GM12878 (cell line): ENCODE measurements at regions not wholly inside any gene's neighbourhood (a gene's known extent, or its start where the extent isn't known, plus 50 kb on each side); places are given as distances from the start of the nearest gene placed in this dataset.

Experiments
- ATAC-seq: fragments of 200-7000 bp; cut with Tn5 transposase; 3 replicates; pipeline ENCODE4 v1.9.1; 2020; ENCODE audit warnings: mild to moderate bottlenecking, moderate library complexity
- BruUV-seq: library from RNA; stranded (reverse); fragments of 400-500 nt; replicated peaks from 2 replicates; lab custom pipeline; 2021; lab: Mats Ljungman, UMichigan
- CTCF ChIA-PET: fragments of 300-600 bp; sonication (Branson Sonifier 250); formaldehyde crosslinking; extraction: SDS; loops from one replicate; lab custom pipeline; 2021; ENCODE audit warnings: inconsistent platforms; lab: Yijun Ruan, JAX
- POLR2A ChIA-PET: fragments of 350-600 bp; formaldehyde crosslinking; extraction: SDS; loops from one replicate; lab custom pipeline; 2021; ENCODE audit warnings: inconsistent platforms; lab: Charles Lee
- RAD21 ChIA-PET: fragments of 300-600 bp; sonication (Branson Sonifier 250); formaldehyde crosslinking; loops from one replicate; lab custom pipeline; 2023; ENCODE audit warnings: antibody characterized with exemption; ENCODE audit not compliant: unreplicated experiment; lab: Charles Lee
- SMC1A ChIA-PET: fragments of 300-600 bp; sonication (Branson Sonifier 250); formaldehyde crosslinking; loops from one replicate; lab custom pipeline; 2023; ENCODE audit not compliant: unreplicated experiment, uncharacterized antibody; lab: Charles Lee
- DNase-seq: peaks from one replicate; pipeline ENCODE4 v3.0.0-alpha.2; 2011; ENCODE audit warnings: low read depth, low spot score
- FAIRE-seq: peaks from 3 replicates; lab custom pipeline; 2011; peaks lifted over from hg19 to GRCh38; lab: Jason Lieb, UNC
- H2AFZ ChIP-seq: 2 replicates; pipeline ENCODE4 v1.6.0; 2011; ENCODE audit warnings: low read depth, low read length, control low read depth; ENCODE audit not compliant: control insufficient read depth
- H3K27ac ChIP-seq: 2 replicates; pipeline ENCODE4 v1.5.1; 2011; ENCODE audit warnings: control low read depth; ENCODE audit not compliant: control insufficient read depth, insufficient read depth
- H3K27me3 ChIP-seq, 2 experiments: replicated peaks in 1 of 2; 2 replicates each; pipeline versions ENCODE4 v1.6.0 to v1.6.1; 2011; ENCODE audit warnings: low read length in 1 of 2; ENCODE audit not compliant: control insufficient read depth in 2 of 2, insufficient read depth in 2 of 2
- H3K36me3 ChIP-seq, 2 experiments: 2 replicates each; pipeline ENCODE4 v1.5.1; 2011; ENCODE audit warnings: low read length in 1 of 2; ENCODE audit not compliant: control insufficient read depth in 2 of 2, insufficient read depth in 2 of 2
- H3K4me1 ChIP-seq: 2 replicates; pipeline ENCODE4 v1.6.1; 2011; ENCODE audit warnings: mild to moderate bottlenecking, low read length, moderate library complexity, mixed read lengths; ENCODE audit not compliant: control insufficient read depth, insufficient read depth
- H3K4me2 ChIP-seq: 2 replicates; pipeline ENCODE4 v1.6.0; 2011; ENCODE audit warnings: control low read depth; ENCODE audit not compliant: control insufficient read depth, insufficient read depth
- H3K4me3 ChIP-seq: fragments of 200-600 bp; sonication (generic); 2 replicates; pipeline ENCODE4 v1.5.1; 2016
- H3K79me2 ChIP-seq: 2 replicates; pipeline ENCODE4 v1.6.0; 2011; ENCODE audit warnings: low read length; ENCODE audit not compliant: control insufficient read depth, insufficient read depth
- H3K9ac ChIP-seq: 2 replicates; pipeline ENCODE4 v1.8.0; 2011; ENCODE audit warnings: low read length, control low read depth, mixed read lengths; ENCODE audit not compliant: control insufficient read depth, insufficient read depth
- H3K9me3 ChIP-seq: replicated peaks from 3 replicates; pipeline ENCODE4 v1.5.1; 2011; ENCODE audit warnings: mild to moderate bottlenecking, low read length; ENCODE audit not compliant: control insufficient read depth, insufficient read depth
- H4K20me1 ChIP-seq: 2 replicates; pipeline ENCODE4 v1.6.0; 2011; ENCODE audit not compliant: control insufficient read depth, insufficient read depth
- CBFB ChIP-seq: IDR thresholded peaks from 2 replicates; pipeline ENCODE4 v1.6.1; 2016; ENCODE audit warnings: antibody characterized with exemption, low read depth
- CBX5 ChIP-seq: sonication (generic); IDR thresholded peaks from 2 replicates; pipeline ENCODE4 v1.6.1; 2016; ENCODE audit warnings: low read depth, moderate library complexity, mild to moderate bottlenecking, inconsistent platforms
- CREB1 ChIP-seq: IDR thresholded peaks from 2 replicates; pipeline ENCODE4 v1.6.1; 2012; ENCODE audit warnings: low read depth, mild to moderate bottlenecking, inconsistent platforms
- GABPA ChIP-seq: IDR thresholded peaks from 2 replicates; pipeline ENCODE4 v1.6.1; 2014; ENCODE audit warnings: antibody characterized with exemption, low read depth, mild to moderate bottlenecking, inconsistent platforms
- MTA3 ChIP-seq: IDR thresholded peaks from 2 replicates; pipeline ENCODE4 v1.6.1; 2012; ENCODE audit warnings: low read length, inconsistent platforms, borderline replicate concordance
- TBL1XR1 ChIP-seq: IDR thresholded peaks from 2 replicates; pipeline ENCODE4 v1.6.1; 2012; ENCODE audit warnings: low read depth, low read length, improper control_type of control experiment
- ZNF217 ChIP-seq: fragments of 450-650 bp; IDR thresholded peaks from 2 replicates; pipeline ENCODE4 v1.6.1; 2017; ENCODE audit warnings: antibody characterized with exemption, mild to moderate bottlenecking
- WGBS: methylation state at CpG from one replicate; pipeline ENCODE4 v1.1.6; 2016; ENCODE audit warnings: low lambda C conversion rate; ENCODE audit not compliant: insufficient replicate concordance, insufficient coverage; ENCODE audit errors: missing lambda C conversion rate; 5-methylcytosine and 5-hydroxymethylcytosine counted together
- in situ Hi-C: fragments of 300-500 bp; cut with MboI; formaldehyde crosslinking; loops from 9 replicates; pipeline ENCODE4 v1.14.3; 2018; ENCODE audit warnings: mixed read lengths
- intact Hi-C: fragments of 100-400 bp; cut with micrococcal nuclease; formaldehyde crosslinking; loops from one replicate; pipeline ENCODE4 v1.14.2; 2022; ENCODE audit not compliant: unreplicated experiment
- TF ChIP-seq, protein P1 (sequence below): fragments of 450-650 bp; formaldehyde crosslinking; IDR thresholded peaks from 2 replicates; pipeline ENCODE4 v1.4.0; 2022; ENCODE audit warnings: mild to moderate bottlenecking, moderate library complexity

DNA sequence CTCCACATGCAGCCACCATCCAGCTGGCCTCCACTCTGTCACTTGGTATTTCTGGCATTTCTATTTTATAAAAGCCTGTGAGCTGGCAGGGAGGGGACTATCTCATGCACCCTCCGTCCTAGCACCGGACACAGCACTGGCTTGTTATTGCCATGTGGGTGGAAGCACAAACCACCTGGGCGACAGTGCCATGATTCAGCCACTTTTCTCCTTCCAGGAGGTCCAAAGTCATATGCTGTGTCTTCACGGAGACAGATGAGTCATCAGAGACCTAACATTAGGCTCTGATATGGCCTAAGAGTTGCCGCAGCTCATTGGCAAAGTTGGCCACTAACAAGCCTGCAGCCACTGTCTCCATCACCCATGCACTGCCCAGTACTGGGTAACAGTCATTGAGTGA, 1123.0 kb downstream of the VRK1 start:
- RAD21 ChIA-PET: no interaction called here
- Histone ChIP-seq H3K36me3 (no peaks in the 10 kb centered on the region), H2AFZ (no peak overlapping the region)
- TF ChIP-seq CREB1 (no peak), MTA3 (no peak), TBL1XR1 (no peak), CBX5 (no peak), GABPA (no peak), ZNF217 (no peak), CBFB (no peak)
- TF ChIP-seq, protein P1, sequence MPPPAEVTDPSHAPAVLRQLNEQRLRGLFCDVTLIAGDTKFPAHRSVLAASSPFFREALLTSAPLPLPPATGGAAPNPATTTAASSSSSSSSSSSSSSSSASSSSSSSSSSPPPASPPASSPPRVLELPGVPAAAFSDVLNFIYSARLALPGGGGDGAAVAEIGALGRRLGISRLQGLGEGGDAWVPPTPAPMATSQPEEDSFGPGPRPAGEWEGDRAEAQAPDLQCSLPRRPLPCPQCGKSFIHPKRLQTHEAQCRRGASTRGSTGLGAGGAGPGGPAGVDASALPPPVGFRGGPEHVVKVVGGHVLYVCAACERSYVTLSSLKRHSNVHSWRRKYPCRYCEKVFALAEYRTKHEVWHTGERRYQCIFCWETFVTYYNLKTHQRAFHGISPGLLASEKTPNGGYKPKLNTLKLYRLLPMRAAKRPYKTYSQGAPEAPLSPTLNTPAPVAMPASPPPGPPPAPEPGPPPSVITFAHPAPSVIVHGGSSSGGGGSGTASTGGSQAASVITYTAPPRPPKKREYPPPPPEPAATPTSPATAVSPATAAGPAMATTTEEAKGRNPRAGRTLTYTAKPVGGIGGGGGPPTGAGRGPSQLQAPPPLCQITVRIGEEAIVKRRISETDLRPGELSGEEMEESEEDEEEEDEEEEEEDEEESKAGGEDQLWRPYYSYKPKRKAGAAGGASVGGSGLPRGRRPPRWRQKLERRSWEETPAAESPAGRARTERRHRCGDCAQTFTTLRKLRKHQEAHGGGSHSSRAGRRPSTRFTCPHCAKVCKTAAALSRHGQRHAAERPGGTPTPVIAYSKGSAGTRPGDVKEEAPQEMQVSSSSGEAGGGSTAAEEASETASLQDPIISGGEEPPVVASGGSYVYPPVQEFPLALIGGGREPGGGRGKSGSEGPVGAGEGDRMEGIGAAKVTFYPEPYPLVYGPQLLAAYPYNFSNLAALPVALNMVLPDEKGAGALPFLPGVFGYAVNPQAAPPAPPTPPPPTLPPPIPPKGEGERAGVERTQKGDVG (CRISPR knock-in tag): no peak
- TF ChIP-seq, all 136 proteins: peak for 0
- Histone ChIP-seq H3K79me2 (no peaks in the 10 kb centered on the region), H3K9ac (no peak overlapping the region), H3K4me2 (no peak overlapping the region), H3K9me3 (no peaks in the 10 kb centered on the region), H3K4me3 (no peak overlapping the region), H3K27ac (no peak overlapping the region), H3K4me1 (no peaks in the 10 kb centered on the region), H3K27me3 (no peaks in the 10 kb centered on the region), H4K20me1 (no peaks in the 10 kb centered on the region)
- POLR2A ChIA-PET: no interaction called here
- SMC1A ChIA-PET: no interaction called here
- DNase-seq: no peak
- intact Hi-C loops: loop anchor here (5.0 kb wide), 1 partner anchor 52 kb away; no protein-coding TSS in a partner anchor
- 51% methylated on average over 5 of the region's 5 CpGs for WGBS
- in situ Hi-C loops: no loop called here
- CTCF ChIA-PET: no interaction called here
- no TSS peak for BruUV-seq
- no peak for ATAC-seq
- FAIRE-seq: no peak
